ENCODE measurements at regions not wholly inside any gene's neighbourhood (a gene's known extent, or its start where the extent isn't known, plus 50 kb on each side); places are given as distances from the start of the nearest gene placed in this dataset.

DNA sequence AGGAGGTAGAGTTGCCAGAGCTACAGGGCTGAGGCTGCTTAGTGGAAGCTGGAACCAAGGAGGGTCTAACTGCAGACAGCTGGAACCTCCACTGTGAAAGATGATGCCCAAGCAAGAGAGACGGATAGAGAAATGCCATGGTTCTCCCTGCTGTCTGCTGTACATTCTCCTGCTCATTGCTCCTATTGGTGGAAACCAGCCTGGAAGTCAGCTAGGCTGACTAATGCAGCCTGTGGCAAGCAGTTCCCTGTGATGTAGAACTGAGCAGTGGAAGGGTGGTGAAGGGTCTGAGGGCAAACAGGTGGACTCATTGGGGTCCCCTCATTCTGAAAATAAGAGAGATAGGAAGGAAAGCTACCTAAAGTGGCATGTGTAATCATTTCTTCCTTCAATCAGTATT, 563.6 kb downstream of the SLC4A3 start:
- TF ChIP-seq, protein P1, sequence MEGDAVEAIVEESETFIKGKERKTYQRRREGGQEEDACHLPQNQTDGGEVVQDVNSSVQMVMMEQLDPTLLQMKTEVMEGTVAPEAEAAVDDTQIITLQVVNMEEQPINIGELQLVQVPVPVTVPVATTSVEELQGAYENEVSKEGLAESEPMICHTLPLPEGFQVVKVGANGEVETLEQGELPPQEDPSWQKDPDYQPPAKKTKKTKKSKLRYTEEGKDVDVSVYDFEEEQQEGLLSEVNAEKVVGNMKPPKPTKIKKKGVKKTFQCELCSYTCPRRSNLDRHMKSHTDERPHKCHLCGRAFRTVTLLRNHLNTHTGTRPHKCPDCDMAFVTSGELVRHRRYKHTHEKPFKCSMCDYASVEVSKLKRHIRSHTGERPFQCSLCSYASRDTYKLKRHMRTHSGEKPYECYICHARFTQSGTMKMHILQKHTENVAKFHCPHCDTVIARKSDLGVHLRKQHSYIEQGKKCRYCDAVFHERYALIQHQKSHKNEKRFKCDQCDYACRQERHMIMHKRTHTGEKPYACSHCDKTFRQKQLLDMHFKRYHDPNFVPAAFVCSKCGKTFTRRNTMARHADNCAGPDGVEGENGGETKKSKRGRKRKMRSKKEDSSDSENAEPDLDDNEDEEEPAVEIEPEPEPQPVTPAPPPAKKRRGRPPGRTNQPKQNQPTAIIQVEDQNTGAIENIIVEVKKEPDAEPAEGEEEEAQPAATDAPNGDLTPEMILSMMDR (IDR thresholded peaks at IDR 0.05; ENCODE audit: extremely low read depth, low read depth, low read length) = no peak
- Histone ChIP-seq H3K27ac (ENCODE audit: low read depth, low read length) (no peak overlapping the region), H3K27me3 (ENCODE audit: insufficient read depth, low read length) (no peaks in the 10 kb centered on the region), H4K20me1 (ENCODE audit: insufficient read depth, low read length) (no peaks in the 10 kb centered on the region), H3K4me2 (ENCODE audit: insufficient read depth, low read length) (no peak overlapping the region), H3K4me3 (ENCODE audit: insufficient read depth, low read length) (no peak overlapping the region), H3K4me1 (ENCODE audit: insufficient read depth, low read length) (peaks cover 13% of the 10 kb centered on the region), H3K9me3 (ENCODE audit: low read depth, low read length) (no peaks in the 10 kb centered on the region), H3K79me2 (ENCODE audit: insufficient read depth, low read length) (no peaks in the 10 kb centered on the region), H3K36me3 (ENCODE audit: insufficient read depth, low read length) (no peaks in the 10 kb centered on the region), H2AFZ (ENCODE audit: low read length) (no peak overlapping the region)
- DNase-seq (ENCODE audit: insufficient read length, low spot score, missing footprints) = no peak

DNA sequence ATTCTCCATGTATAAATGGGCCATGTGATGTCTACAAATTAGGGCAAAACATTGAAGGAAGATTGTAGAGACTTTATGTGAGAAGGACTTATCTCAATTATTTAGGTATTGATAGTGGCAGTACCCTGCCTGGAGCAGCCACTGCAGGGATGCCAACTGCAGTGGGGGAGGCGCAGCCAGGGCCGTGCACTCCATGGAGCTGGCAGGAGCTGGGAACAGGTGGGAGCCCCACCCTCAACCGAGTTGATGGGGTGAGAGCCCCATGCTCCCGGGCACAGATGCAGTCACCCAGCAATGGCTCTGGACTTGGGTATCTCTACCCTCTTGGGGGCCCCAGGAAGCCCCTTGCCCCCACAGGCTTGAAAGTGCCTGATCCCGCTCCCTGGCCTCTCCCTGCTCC, 564.3 kb downstream of the SLC4A3 start:
- H2AFZ ChIP-seq (ENCODE audit: low read length) = no peak overlapping the region
- H3K4me2 ChIP-seq (ENCODE audit: insufficient read depth, low read length) = no peak overlapping the region
- no peak for DNase-seq (ENCODE audit: insufficient read length, low spot score, missing footprints)
- no peak overlapping the region for H3K27ac ChIP-seq (ENCODE audit: low read depth, low read length)
- TF ChIP-seq, protein P1 (IDR thresholded peaks at IDR 0.05; ENCODE audit: extremely low read depth, low read depth, low read length) = no peak
- H3K27me3 ChIP-seq (ENCODE audit: insufficient read depth, low read length) = no peaks in the 10 kb centered on the region
- H3K9me3 ChIP-seq (ENCODE audit: low read depth, low read length) = no peaks in the 10 kb centered on the region
- H3K4me1 ChIP-seq (ENCODE audit: insufficient read depth, low read length) = peaks cover 13% of the 10 kb centered on the region
- no peaks in the 10 kb centered on the region for H3K36me3 ChIP-seq (ENCODE audit: insufficient read depth, low read length)
- no peaks in the 10 kb centered on the region for H4K20me1 ChIP-seq (ENCODE audit: insufficient read depth, low read length)
- no peak overlapping the region for H3K4me3 ChIP-seq (ENCODE audit: insufficient read depth, low read length)
- no peaks in the 10 kb centered on the region for H3K79me2 ChIP-seq (ENCODE audit: insufficient read depth, low read length)

DNA sequence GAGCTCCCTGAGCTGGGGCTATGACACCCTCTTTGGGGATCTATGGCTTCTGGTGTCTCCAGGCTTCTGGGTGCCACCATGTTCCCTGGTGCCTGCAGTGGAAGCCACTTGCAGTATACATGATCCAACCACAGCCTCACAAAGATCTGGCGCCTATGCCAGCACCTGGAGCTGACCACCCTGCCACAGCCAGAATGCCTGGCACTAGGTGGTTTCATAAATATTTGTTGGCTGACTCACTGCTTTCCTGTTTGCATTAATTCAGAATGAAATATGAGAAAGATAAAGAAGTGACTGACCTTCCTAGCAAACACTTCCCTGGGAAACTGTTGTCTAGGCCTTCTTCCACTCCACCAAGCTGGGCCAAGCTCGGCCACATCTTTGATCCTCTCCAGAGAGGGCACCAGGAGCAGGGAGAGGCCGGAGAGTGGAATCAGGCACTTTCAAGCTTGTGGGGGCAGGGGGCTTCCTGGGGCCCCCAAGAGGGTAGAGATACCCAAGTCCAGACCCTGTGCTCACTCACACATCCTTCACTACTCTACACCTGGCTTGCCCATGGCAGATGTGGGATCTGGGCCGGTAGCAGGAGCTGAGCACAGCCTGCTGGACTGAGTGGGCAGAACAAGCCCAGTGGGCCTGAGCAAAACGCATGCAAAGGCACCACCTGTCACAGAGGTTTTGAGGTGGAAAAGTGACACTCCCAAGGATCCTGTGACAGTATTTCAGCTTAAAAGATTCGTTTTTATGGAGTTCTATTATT, 565.7 kb downstream of the SLC4A3 start:
- H3K36me3 ChIP-seq (ENCODE audit: insufficient read depth, low read length) = no peaks in the 10 kb centered on the region
- no peaks in the 10 kb centered on the region for H3K79me2 ChIP-seq (ENCODE audit: insufficient read depth, low read length)
- no peaks in the 10 kb centered on the region for H3K9me3 ChIP-seq (ENCODE audit: low read depth, low read length)
- H3K4me1 ChIP-seq (ENCODE audit: insufficient read depth, low read length) = peaks cover 5% of the 10 kb centered on the region
- no peak for DNase-seq (ENCODE audit: insufficient read length, low spot score, missing footprints)
- no peaks in the 10 kb centered on the region for H4K20me1 ChIP-seq (ENCODE audit: insufficient read depth, low read length)
- no peak overlapping the region for H3K4me3 ChIP-seq (ENCODE audit: insufficient read depth, low read length)
- TF ChIP-seq, protein P1 (IDR thresholded peaks at IDR 0.05; ENCODE audit: extremely low read depth, low read depth, low read length) = no peak
- H3K4me2 ChIP-seq (ENCODE audit: insufficient read depth, low read length) = no peak overlapping the region
- H3K27ac ChIP-seq (ENCODE audit: low read depth, low read length) = no peak overlapping the region
- no peaks in the 10 kb centered on the region for H3K27me3 ChIP-seq (ENCODE audit: insufficient read depth, low read length)
- no peak overlapping the region for H2AFZ ChIP-seq (ENCODE audit: low read length)

DNA sequence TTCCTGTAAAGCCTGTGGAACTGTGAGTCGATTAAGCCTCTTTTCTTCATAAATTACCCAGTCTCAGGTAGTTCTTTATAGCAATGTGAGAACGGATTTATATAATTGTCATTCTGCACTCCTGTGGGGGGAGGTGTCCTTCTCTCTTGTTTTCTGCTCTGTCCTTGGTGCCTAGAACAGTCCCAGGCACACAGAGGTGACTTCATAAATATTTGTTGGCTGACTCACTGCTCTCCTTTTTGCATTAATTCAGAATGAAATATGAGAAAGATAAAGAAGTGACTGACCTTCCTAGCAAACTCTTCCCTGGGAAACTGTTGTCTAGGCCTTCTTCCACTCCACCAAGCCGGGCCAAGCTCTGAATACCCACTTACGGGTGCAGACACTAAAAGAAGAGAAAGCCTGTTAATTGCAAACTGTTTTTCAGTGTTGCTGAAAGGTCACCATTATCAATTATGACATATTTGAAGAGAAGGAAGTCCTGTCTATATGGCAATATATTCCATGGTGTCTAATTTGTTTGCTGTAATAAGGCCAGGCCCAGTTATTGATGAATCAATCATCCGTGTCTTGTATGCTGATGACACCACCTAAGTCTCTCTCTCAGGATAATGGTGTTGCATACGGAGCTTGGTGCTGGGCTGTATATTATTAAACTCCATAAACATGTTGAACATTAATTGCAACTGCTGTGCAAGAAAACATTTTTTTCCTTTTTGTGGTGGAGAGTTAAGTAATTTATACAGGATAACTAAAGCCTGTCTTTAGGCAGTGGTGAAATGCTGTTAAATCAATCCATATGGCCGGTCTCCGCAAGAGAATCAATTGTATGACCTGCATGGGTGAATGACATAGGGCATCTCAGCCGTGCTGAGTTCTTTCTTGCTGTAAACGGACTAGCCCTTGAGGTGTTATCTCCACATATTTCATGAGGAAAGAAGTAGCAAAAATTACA, 567.5 kb downstream of the SLC4A3 start:
- Histone ChIP-seq H3K36me3 (ENCODE audit: insufficient read depth, low read length) (no peaks in the 10 kb centered on the region), H3K27ac (ENCODE audit: low read depth, low read length) (no peak overlapping the region), H3K79me2 (ENCODE audit: insufficient read depth, low read length) (no peaks in the 10 kb centered on the region), H4K20me1 (ENCODE audit: insufficient read depth, low read length) (no peaks in the 10 kb centered on the region), H3K27me3 (ENCODE audit: insufficient read depth, low read length) (no peaks in the 10 kb centered on the region), H3K4me3 (ENCODE audit: insufficient read depth, low read length) (no peak overlapping the region), H3K9me3 (ENCODE audit: low read depth, low read length) (no peaks in the 10 kb centered on the region), H3K4me2 (ENCODE audit: insufficient read depth, low read length) (no peak overlapping the region), H2AFZ (ENCODE audit: low read length) (no peak overlapping the region), H3K4me1 (ENCODE audit: insufficient read depth, low read length) (peaks cover 13% of the 10 kb centered on the region)
- TF ChIP-seq, protein P1 (IDR thresholded peaks at IDR 0.05; ENCODE audit: extremely low read depth, low read depth, low read length) = no peak
- no peak for DNase-seq (ENCODE audit: insufficient read length, low spot score, missing footprints)
